ENCODE measurements at regions not wholly inside any gene's neighbourhood (a gene's known extent, or its start where the extent isn't known, plus 50 kb on each side); places are given as distances from the start of the nearest gene placed in this dataset.

GRCh38 chr4:174023641-174024040, 259.8 kb downstream of the FBXO8 start:
- no peaks in the 10 kb centered on the region for H3K9me3 ChIP-seq (ENCODE audit: severe bottlenecking)
- no peak for TF ChIP-seq CTCF (IDR thresholded peaks at IDR 0.05; ENCODE audit: low read depth, low read length)
- H3K27ac ChIP-seq, result no peak overlapping the region
- H3K27me3 ChIP-seq (ENCODE audit: insufficient read depth, low read depth, severe bottlenecking), result no peaks in the 10 kb centered on the region
- no peak for DNase-seq
- H3K36me3 ChIP-seq, result no peaks in the 10 kb centered on the region
- no peak overlapping the region for H3K4me3 ChIP-seq (ENCODE audit: low read depth, low read length)

DNA sequence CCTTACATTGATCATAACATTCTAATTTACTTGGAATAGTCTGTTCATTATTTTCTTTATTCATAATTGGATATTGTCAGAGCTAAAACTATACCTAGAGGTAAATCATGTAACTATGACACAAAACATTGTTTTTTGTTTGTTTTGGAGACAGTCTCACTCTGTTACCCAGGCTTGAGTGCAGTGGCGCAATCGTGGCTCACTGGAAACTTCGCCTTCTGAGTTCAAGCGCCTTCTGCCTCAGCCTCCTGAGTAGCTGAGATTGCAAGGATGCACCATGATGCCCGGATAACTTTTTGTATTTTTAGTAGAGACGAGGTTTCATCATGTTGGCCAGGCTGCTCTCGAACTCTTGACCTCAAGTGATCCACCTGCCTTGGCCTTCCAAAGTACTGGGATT, 265.2 kb downstream of the FBXO8 start:
- Histone ChIP-seq H3K9me3 (ENCODE audit: severe bottlenecking) (no peaks in the 10 kb centered on the region), H3K27me3 (ENCODE audit: insufficient read depth, low read depth, severe bottlenecking) (no peaks in the 10 kb centered on the region), H3K36me3 (no peaks in the 10 kb centered on the region), H3K27ac (no peak overlapping the region), H3K4me3 (ENCODE audit: low read depth, low read length) (no peak overlapping the region)
- TF ChIP-seq CTCF (IDR thresholded peaks at IDR 0.05; ENCODE audit: low read depth, low read length), result no peak
- DNase-seq, result no peak

DNA sequence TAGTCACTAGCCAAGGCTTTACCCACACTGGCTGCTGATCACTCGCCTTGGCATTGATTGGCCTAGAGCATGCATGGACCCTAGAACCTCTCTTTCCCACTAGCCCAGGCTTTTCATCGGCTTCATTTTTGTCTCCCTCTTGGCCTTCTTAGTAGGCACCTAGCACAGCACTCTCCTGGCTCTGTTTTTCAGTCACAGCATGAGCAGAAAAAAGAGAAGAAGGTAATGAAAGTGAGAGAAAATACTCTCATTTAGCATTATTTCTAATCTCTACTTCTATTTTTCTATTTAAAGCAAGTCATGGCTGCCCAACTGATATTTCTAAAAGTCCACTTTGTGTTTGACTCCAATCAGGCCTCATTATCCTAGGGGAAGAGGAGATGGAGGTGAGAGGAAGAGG, 267.2 kb downstream of the FBXO8 start:
- no peak for TF ChIP-seq CTCF (IDR thresholded peaks at IDR 0.05; ENCODE audit: low read depth, low read length)
- Histone ChIP-seq H3K27ac (no peak overlapping the region), H3K27me3 (ENCODE audit: insufficient read depth, low read depth, severe bottlenecking) (no peaks in the 10 kb centered on the region), H3K9me3 (ENCODE audit: severe bottlenecking) (no peaks in the 10 kb centered on the region), H3K4me3 (ENCODE audit: low read depth, low read length) (no peak overlapping the region), H3K36me3 (no peaks in the 10 kb centered on the region)
- DNase-seq, result no peak

- no peak for DNase-seq
- Histone ChIP-seq H3K27me3 (ENCODE audit: insufficient read depth, low read depth, severe bottlenecking) (no peaks in the 10 kb centered on the region), H3K9me3 (ENCODE audit: severe bottlenecking) (no peaks in the 10 kb centered on the region), H3K4me3 (ENCODE audit: low read depth, low read length) (no peak overlapping the region), H3K36me3 (no peaks in the 10 kb centered on the region), H3K27ac (no peak overlapping the region)
- no peak for TF ChIP-seq CTCF (IDR thresholded peaks at IDR 0.05; ENCODE audit: low read depth, low read length)
These were observed 270.6 kb downstream of the FBXO8 start for GRCh38 chr4:174012886-174013259.

DNA sequence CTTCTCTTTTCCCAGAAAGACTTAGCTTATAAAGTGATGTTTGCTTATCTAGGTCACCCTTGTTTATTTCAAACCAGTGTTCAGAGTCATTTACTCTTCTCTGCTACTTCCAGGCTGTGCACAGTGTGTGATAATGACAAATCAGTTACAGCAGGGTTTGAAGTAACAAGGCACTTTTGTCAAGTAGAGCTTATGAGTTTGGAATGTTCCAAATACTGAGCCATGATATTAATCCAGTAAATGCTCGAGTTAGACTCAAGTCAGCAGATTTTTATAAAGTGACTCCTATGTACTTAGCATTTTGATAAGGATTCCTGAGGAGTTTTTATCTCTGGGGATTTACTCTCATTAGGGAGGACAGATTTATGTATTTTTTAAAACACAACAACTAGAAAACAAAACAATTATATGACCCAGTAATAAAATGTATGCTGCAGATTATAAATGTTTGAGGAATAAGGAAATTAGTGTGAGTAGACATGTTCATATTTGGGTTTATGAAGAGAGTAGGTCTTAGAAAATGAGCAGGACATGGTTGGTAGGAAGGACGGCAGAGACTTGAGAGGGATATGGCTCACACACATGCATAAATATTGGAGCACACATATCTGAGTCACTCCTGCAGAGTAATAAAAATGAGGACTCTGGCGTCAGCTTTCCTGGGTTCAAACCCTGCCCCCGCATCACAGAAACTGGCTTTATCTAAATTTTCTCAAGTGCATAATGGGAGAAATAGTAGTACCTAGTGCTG, 271.2 kb downstream of the FBXO8 start:
- H3K36me3 ChIP-seq, result no peaks in the 10 kb centered on the region
- no peaks in the 10 kb centered on the region for H3K9me3 ChIP-seq (ENCODE audit: severe bottlenecking)
- no peak overlapping the region for H3K27ac ChIP-seq
- H3K27me3 ChIP-seq (ENCODE audit: insufficient read depth, low read depth, severe bottlenecking), result no peaks in the 10 kb centered on the region
- DNase-seq, result no peak
- TF ChIP-seq CTCF (IDR thresholded peaks at IDR 0.05; ENCODE audit: low read depth, low read length), result no peak
- H3K4me3 ChIP-seq (ENCODE audit: low read depth, low read length), result no peak overlapping the region

DNA sequence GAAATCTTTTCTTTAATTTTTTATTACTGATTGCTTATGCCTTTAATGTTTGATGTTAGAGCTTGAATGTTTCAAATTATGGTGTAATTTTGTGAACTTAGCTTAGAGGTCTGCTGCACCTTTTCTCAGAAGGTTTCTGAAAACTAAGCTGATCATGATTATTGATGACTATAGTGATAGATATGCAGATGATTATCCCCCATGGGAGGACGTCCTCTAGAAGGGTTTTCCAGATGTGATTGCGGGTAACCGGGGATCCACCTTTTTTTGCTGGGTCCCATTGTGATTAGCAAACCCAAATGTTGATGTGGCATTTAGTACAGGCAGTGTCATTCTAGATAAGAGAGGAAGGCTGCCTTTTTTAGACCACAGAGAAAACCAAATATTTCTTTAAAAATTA, 272.9 kb downstream of the FBXO8 start:
- no peak overlapping the region for H3K4me3 ChIP-seq (ENCODE audit: low read depth, low read length)
- no peaks in the 10 kb centered on the region for H3K27me3 ChIP-seq (ENCODE audit: insufficient read depth, low read depth, severe bottlenecking)
- no peaks in the 10 kb centered on the region for H3K36me3 ChIP-seq
- TF ChIP-seq CTCF (IDR thresholded peaks at IDR 0.05; ENCODE audit: low read depth, low read length), result no peak
- no peaks in the 10 kb centered on the region for H3K9me3 ChIP-seq (ENCODE audit: severe bottlenecking)
- H3K27ac ChIP-seq, result no peak overlapping the region
- DNase-seq, result no peak
